ENCODE measurements at regions not wholly inside any gene's neighbourhood (a gene's known extent, or its start where the extent isn't known, plus 50 kb on each side); places are given as distances from the start of the nearest gene placed in this dataset.

- TF ChIP-seq CTCF (IDR thresholded peaks at IDR 0.05; ENCODE audit: poor library complexity) (no peak), EZH2phosphoT487 (IDR thresholded peaks at IDR 0.05; ENCODE audit: low read depth, severe bottlenecking, unreplicated experiment) (no peak), EZH2 (IDR thresholded peaks at IDR 0.05; ENCODE audit: borderline replicate concordance) (no peak)
Observed at GRCh38 chr12:107264667-107265066, 171.3 kb upstream of the CRY1 start.
